ENCODE measurements at regions not wholly inside any gene's neighbourhood (a gene's known extent, or its start where the extent isn't known, plus 50 kb on each side); places are given as distances from the start of the nearest gene placed in this dataset.

DNA sequence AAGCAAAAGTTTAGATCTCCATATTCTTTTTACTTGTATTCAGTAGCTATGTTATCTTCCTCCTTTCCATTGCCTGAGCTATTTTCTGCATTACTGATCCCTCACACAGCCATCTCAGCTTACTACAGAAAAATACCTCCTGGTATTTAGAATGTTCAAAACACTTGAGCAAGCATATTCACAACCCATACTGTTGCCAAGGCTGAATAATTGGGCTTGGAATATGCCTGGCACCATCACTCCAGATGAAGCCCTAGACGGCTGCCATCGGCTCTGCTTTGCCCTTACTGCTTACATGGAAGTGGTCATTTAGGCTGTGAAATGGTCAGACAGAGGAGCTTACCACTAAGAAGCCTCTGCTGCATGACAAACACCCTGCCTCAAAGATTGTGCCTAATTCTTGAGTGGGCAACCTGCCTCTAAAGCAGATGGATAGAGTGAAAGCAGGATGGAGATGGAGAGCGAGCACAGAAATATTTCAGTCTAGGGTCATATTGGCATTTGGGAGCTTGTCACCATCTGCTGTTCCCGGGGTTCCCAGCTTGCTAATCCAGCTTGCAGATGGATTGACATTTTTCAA, 92.5 kb upstream of the TAS2R1 start:
- intact Hi-C loops (cut with micrococcal nuclease; ENCODE audit: unreplicated experiment): no loop called here
- no peaks in the 10 kb centered on the region for H3K36me3 ChIP-seq (ENCODE audit: low read depth)
- H3K9me3 ChIP-seq (ENCODE audit: insufficient read depth, low read depth): no peaks in the 10 kb centered on the region; the same call in 1 of the 2 replicates
- no peaks in the 10 kb centered on the region for H3K9me2 ChIP-seq (ENCODE audit: insufficient read depth)
- H3K4me2 ChIP-seq: no peak overlapping the region
- TF ChIP-seq, protein P1, sequence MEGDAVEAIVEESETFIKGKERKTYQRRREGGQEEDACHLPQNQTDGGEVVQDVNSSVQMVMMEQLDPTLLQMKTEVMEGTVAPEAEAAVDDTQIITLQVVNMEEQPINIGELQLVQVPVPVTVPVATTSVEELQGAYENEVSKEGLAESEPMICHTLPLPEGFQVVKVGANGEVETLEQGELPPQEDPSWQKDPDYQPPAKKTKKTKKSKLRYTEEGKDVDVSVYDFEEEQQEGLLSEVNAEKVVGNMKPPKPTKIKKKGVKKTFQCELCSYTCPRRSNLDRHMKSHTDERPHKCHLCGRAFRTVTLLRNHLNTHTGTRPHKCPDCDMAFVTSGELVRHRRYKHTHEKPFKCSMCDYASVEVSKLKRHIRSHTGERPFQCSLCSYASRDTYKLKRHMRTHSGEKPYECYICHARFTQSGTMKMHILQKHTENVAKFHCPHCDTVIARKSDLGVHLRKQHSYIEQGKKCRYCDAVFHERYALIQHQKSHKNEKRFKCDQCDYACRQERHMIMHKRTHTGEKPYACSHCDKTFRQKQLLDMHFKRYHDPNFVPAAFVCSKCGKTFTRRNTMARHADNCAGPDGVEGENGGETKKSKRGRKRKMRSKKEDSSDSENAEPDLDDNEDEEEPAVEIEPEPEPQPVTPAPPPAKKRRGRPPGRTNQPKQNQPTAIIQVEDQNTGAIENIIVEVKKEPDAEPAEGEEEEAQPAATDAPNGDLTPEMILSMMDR (conservative IDR thresholded peaks at IDR 0.05): no peak
- no peak for TF ChIP-seq EZH2 (IDR thresholded peaks at IDR 0.05; ENCODE audit: low read depth)
- BruUV-seq (replicated peaks): no TSS peak
- no peak overlapping the region for H3K27ac ChIP-seq
- H3K79me2 ChIP-seq (ENCODE audit: low read depth): no peaks in the 10 kb centered on the region
- no peaks in the 10 kb centered on the region for H3K4me1 ChIP-seq (replicated peaks; ENCODE audit: insufficient read depth)
- H2AFZ ChIP-seq: no peak overlapping the region
- no peaks in the 10 kb centered on the region for H3K27me3 ChIP-seq (ENCODE audit: insufficient read depth, low read depth)
- no peaks in the 10 kb centered on the region for H4K20me1 ChIP-seq (ENCODE audit: insufficient read depth)
- POLR2A ChIA-PET (ENCODE audit: unreplicated experiment): no interaction called here
- CTCF ChIA-PET: no interaction called here
- H3F3A ChIP-seq (ENCODE audit: insufficient read depth, low read depth): no peaks in the 10 kb centered on the region
- no peak for DNase-seq
- H3K4me3 ChIP-seq: no peak overlapping the region

DNA sequence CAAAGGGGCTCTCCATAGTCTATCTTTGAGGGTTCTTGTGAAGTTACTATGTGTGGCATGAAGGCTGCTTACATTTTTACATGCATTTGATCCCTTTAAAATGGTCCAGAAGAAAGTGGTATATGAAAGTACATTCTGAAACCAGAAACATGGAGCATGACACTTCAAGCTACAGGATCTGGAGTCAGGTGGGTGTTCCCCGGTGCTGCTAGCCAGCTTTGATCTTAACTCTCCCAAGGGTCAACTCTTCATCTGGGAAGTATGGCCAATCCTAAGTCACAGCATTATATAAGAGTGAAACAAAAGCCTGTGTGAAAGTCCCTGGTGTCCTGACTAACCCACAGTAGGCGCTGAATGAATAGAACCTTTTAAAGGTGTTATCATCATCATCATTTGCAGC, 91.0 kb upstream of the TAS2R1 start:
- ChIA-PET POLR2A (ENCODE audit: unreplicated experiment) (interaction anchor here (0.6 kb wide), 1 partner anchor 354 kb away, joined by 5 read pairs; no protein-coding TSS in a partner anchor), CTCF (no interaction called here)

DNA sequence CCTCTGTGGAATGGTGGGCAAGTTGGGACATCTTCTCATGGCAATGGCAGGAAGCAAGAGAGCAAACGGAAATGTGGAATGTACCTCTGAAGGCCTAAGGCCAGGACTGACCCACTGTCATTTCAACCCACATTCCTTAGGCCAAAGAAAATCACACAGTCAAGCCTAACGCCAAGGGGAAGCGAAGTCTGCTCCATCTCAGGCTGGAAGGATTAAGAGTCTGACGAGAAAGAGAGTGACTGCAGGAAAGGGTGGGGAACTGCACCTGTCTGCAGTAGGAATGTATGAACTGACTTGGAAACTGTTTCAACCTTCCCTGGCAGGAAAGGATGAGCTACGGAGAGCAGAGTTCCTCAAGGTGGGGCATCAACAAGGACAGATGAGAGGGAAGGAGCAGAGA, 90.2 kb upstream of the TAS2R1 start:
- TF ChIP-seq EZH2 (IDR thresholded peaks at IDR 0.05; ENCODE audit: low read depth): no peak
- TF ChIP-seq, protein P1 (conservative IDR thresholded peaks at IDR 0.05): no peak

More for the DNA sequence above, 91.0 kb upstream of the TAS2R1 start:
- no peak overlapping the region for H3K4me3 ChIP-seq
- TF ChIP-seq EZH2 (IDR thresholded peaks at IDR 0.05; ENCODE audit: low read depth): no peak
- no peak overlapping the region for H3K27ac ChIP-seq
- no peaks in the 10 kb centered on the region for H3K27me3 ChIP-seq (ENCODE audit: insufficient read depth, low read depth)
- no peaks in the 10 kb centered on the region for H3K36me3 ChIP-seq (ENCODE audit: low read depth)
- no peak overlapping the region for H3K4me2 ChIP-seq
- H3K9me2 ChIP-seq (ENCODE audit: insufficient read depth): no peaks in the 10 kb centered on the region; the same call in 1 of the 2 replicates
- H3K9me3 ChIP-seq (ENCODE audit: insufficient read depth, low read depth): no peaks in the 10 kb centered on the region; the same call in 1 of the 2 replicates
- H2AFZ ChIP-seq: no peak overlapping the region
- H3F3A ChIP-seq (ENCODE audit: insufficient read depth, low read depth): peaks cover 6% of the 10 kb centered on the region; the same call in 1 of the 2 replicates
- intact Hi-C loops (cut with micrococcal nuclease; ENCODE audit: unreplicated experiment): no loop called here
- H3K79me2 ChIP-seq (ENCODE audit: low read depth): no peaks in the 10 kb centered on the region
- H3K4me1 ChIP-seq (replicated peaks; ENCODE audit: insufficient read depth): no peaks in the 10 kb centered on the region
- no peaks in the 10 kb centered on the region for H4K20me1 ChIP-seq (ENCODE audit: insufficient read depth)
- BruUV-seq (replicated peaks): no TSS peak
- no peak for DNase-seq

More for the DNA sequence above, 90.2 kb upstream of the TAS2R1 start:
- Histone ChIP-seq H3K4me1 (replicated peaks; ENCODE audit: insufficient read depth) (no peaks in the 10 kb centered on the region), H3K36me3 (ENCODE audit: low read depth) (no peaks in the 10 kb centered on the region), H3F3A (ENCODE audit: insufficient read depth, low read depth) (peaks cover 6% of the 10 kb centered on the region; the same call in 1 of the 2 replicates), H3K9me3 (ENCODE audit: insufficient read depth, low read depth) (no peaks in the 10 kb centered on the region; the same call in 1 of the 2 replicates), H3K27ac (no peak overlapping the region), H3K9me2 (ENCODE audit: insufficient read depth) (no peaks in the 10 kb centered on the region; the same call in 1 of the 2 replicates), H3K27me3 (ENCODE audit: insufficient read depth, low read depth) (no peaks in the 10 kb centered on the region), H4K20me1 (ENCODE audit: insufficient read depth) (no peaks in the 10 kb centered on the region), H3K4me3 (no peak overlapping the region), H3K4me2 (no peak overlapping the region), H2AFZ (no peak overlapping the region), H3K79me2 (ENCODE audit: low read depth) (no peaks in the 10 kb centered on the region)
- no peak for DNase-seq
- intact Hi-C loops (cut with micrococcal nuclease; ENCODE audit: unreplicated experiment): no loop called here
- BruUV-seq (replicated peaks): no TSS peak
- ChIA-PET POLR2A (ENCODE audit: unreplicated experiment) (no interaction called here), CTCF (no interaction called here)
